ENCODE measurements at regions not wholly inside any gene's neighbourhood (a gene's known extent, or its start where the extent isn't known, plus 50 kb on each side); places are given as distances from the start of the nearest gene placed in this dataset.

DNA sequence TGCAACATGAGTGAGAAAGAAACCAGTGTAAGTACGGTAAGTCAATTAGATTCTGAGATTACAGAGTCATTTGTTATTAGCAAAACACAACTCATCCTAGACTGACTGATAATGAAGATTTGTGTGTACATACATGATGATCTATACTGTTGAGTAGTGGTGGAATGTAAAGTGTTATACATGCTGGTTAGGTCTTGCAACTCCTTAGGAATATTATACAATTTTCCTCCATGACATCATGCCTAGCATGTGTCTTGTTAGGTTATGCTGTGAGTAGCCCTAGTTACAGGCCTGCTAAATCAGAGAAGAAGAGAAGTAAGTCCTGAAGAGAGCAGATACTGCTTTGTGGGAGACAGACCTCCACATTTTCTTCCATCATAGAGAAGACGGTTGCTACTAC lies 880.6 kb downstream of the LUZP2 start:
- intact Hi-C loops (cut with DNase I) = no loop called here
- WGBS, 4 donors = 95 to 96% (median 95%) methylated on average over 2 of the region's 2 CpGs
- Histone ChIP-seq H3K4me1 (replicated peaks in 1 of 2) (no peaks in the 10 kb centered on the region), H3K36me3 (replicated peaks in 1 of 2) (no peaks in the 10 kb centered on the region), H3K27ac (no peak overlapping the region), H3K27me3 (no peaks in the 10 kb centered on the region), H3K4me3 (no peak overlapping the region), H3K9me3 (replicated peaks in 1 of 3) (no peaks in the 10 kb centered on the region)
- TF ChIP-seq, protein P1, sequence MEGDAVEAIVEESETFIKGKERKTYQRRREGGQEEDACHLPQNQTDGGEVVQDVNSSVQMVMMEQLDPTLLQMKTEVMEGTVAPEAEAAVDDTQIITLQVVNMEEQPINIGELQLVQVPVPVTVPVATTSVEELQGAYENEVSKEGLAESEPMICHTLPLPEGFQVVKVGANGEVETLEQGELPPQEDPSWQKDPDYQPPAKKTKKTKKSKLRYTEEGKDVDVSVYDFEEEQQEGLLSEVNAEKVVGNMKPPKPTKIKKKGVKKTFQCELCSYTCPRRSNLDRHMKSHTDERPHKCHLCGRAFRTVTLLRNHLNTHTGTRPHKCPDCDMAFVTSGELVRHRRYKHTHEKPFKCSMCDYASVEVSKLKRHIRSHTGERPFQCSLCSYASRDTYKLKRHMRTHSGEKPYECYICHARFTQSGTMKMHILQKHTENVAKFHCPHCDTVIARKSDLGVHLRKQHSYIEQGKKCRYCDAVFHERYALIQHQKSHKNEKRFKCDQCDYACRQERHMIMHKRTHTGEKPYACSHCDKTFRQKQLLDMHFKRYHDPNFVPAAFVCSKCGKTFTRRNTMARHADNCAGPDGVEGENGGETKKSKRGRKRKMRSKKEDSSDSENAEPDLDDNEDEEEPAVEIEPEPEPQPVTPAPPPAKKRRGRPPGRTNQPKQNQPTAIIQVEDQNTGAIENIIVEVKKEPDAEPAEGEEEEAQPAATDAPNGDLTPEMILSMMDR (IDR thresholded peaks at IDR 0.05) = no peak
- no peak for TF ChIP-seq POLR2A (IDR thresholded peaks at IDR 0.05)
- DNase-seq = no peak

DNA sequence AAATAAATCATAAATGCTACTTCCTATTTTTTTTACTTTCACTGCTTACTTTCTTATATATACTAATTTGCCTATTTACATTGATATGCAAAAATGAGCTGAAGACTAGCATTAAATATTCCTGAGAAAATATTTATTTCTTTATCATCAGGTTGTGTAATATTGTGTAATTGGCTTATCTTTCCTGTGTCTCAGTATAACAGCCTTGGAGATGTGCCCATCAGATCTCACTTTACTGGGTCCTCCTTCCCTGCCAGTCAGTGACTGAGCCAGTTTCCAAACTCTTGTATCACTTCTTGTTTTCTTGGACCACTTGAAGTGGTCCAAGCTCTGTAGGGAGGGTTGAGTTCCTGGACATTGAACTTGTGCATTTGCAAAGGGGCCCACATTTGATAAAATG lies 900.0 kb downstream of the LUZP2 start:
- peak in 3 of 7 donors; percentile 8 to 14 (median 13) for DNase-seq
- Histone ChIP-seq H3K9me3 (replicated peaks in 1 of 3) (no peaks in the 10 kb centered on the region), H3K36me3 (replicated peaks in 1 of 2) (no peaks in the 10 kb centered on the region), H3K4me3 (no peak overlapping the region), H3K4me1 (replicated peaks in 1 of 2) (no peaks in the 10 kb centered on the region), H3K27ac (no peak overlapping the region), H3K27me3 (no peaks in the 10 kb centered on the region)
- intact Hi-C loops (cut with DNase I) = no loop called here
- TF ChIP-seq POLR2A (IDR thresholded peaks at IDR 0.05) = no peak
- TF ChIP-seq, protein P1 (IDR thresholded peaks at IDR 0.05) = no peak

DNA sequence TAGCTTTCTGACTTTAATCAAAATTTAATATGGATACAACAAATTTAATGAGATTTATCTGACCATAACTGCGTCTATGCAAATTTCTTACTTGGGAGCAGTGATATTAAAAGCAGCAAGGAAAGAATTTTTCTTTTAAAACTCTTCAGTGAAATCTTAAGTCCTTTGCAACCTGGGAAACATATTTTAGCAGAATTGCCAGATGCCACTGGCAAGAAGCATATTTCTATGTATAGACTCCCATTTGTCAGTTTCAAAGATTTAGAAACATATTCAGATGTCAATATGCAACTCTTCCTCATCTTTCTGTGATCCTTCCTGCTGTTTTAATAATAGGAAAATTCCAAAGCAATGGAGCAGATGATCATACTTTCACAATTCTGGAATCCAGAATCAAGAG lies 911.3 kb downstream of the LUZP2 start:
- Histone ChIP-seq H3K9me3 (replicated peaks in 1 of 3) (no peaks in the 10 kb centered on the region), H3K27me3 (no peaks in the 10 kb centered on the region), H3K27ac (no peak overlapping the region), H3K36me3 (replicated peaks in 1 of 2) (no peaks in the 10 kb centered on the region), H3K4me1 (replicated peaks in 1 of 2) (no peaks in the 10 kb centered on the region), H3K4me3 (no peak overlapping the region)
- no peak for DNase-seq
- TF ChIP-seq, protein P1 (IDR thresholded peaks at IDR 0.05) = no peak
- no peak for TF ChIP-seq POLR2A (IDR thresholded peaks at IDR 0.05)
- WGBS, 4 donors = 82 to 91% (median 85%) methylated on average over 1 of the region's 1 CpG
- intact Hi-C loops (cut with DNase I) = no loop called here

DNA sequence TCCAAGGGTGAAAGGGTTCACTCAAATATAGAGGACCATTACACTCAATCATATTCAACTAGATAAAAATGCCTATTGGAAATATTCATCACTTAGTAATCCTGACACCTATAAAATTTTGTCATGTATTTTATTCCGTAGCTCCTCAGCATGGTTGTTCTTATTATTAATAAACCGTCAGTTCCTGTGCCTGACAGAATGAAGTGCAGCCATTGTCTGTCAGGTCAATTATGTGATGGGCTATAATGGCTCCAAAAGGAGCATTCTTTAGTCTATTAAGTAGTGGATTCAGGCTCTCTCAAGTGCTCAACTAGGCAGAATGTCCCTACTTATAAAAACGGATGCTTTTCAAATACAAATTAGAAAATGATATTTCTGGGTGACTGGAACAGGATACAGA lies 916.1 kb upstream of the ANO3 start:
- Histone ChIP-seq H3K36me3 (replicated peaks in 1 of 2) (no peaks in the 10 kb centered on the region), H3K4me1 (replicated peaks in 1 of 2) (no peaks in the 10 kb centered on the region), H3K4me3 (no peak overlapping the region), H3K27ac (no peak overlapping the region), H3K27me3 (no peaks in the 10 kb centered on the region), H3K9me3 (replicated peaks in 1 of 3) (no peaks in the 10 kb centered on the region)
- DNase-seq = no peak
- TF ChIP-seq POLR2A (IDR thresholded peaks at IDR 0.05) = no peak
- TF ChIP-seq, protein P1 (IDR thresholded peaks at IDR 0.05) = no peak
- 25 to 58% (median 45%) methylated on average over 3 of the region's 3 CpGs for WGBS, 4 donors
- intact Hi-C loops (cut with DNase I) = no loop called here

All from adrenal gland (tissue), 9 donors.